ENCODE measurements at regions not wholly inside any gene's neighbourhood (a gene's known extent, or its start where the extent isn't known, plus 50 kb on each side); places are given as distances from the start of the nearest gene placed in this dataset.

- Histone ChIP-seq H3K4me2 (ENCODE audit: low read length) (no peak overlapping the region), H3K4me1 (ENCODE audit: control insufficient read depth in 1 of 2, insufficient read depth in 2 of 2, low read length in 2 of 2) (peaks cover 12 to 33% of the 10 kb centered on the region in 2 experiments), H3K9ac (ENCODE audit: low read length) (no peak overlapping the region), H2AFZ (ENCODE audit: low read depth, low read length, poor library complexity, severe bottlenecking) (peak overlapping the region; percentile 80), H4K20me1 (ENCODE audit: insufficient read depth) (no peaks in the 10 kb centered on the region), H3K4me3 (replicated peaks in 1 of 2; ENCODE audit: low read depth in 1 of 2, low read length in 2 of 2) (no peak overlapping the region), H3K36me3 (ENCODE audit: control insufficient read depth in 1 of 2, insufficient read depth in 2 of 2, low read length in 2 of 2) (no peaks in the 10 kb centered on the region), H3K27me3 (ENCODE audit: insufficient read depth, low read length) (no peaks in the 10 kb centered on the region), H3K9me2 (ENCODE audit: insufficient read depth) (no peaks in the 10 kb centered on the region), H3K79me2 (ENCODE audit: insufficient read depth, low read length) (no peaks in the 10 kb centered on the region), H3K27ac (ENCODE audit: low read depth, low read length) (no peak overlapping the region), H3K9me3 (ENCODE audit: control insufficient read depth in 1 of 2, insufficient read depth in 1 of 2, low read depth in 1 of 2, low read length in 2 of 2) (no peaks in the 10 kb centered on the region)
- intact Hi-C loops (cut with micrococcal nuclease): no loop called here
- ChIA-PET CTCF (no interaction called here), RAD21 (ENCODE audit: low non-redundant PET in 1 of 2, low total read pairs in 2 of 2, uncharacterized antibody in 2 of 2, unreplicated experiment in 2 of 2) (no interaction called here), POLR2A (no interaction called here)
- ATAC-seq (no peak), DNase-seq (ENCODE audit: low read depth, low spot score) (no peak)
- BruUV-seq (replicated peaks): no TSS peak
- TF ChIP-seq ZBTB33 (IDR thresholded peaks at IDR 0.05; ENCODE audit: extremely low read depth, insufficient replicate concordance, low read length) (no peak), SRF (IDR thresholded peaks at IDR 0.05; ENCODE audit: low read depth) (no peak), EZH2phosphoT487 (IDR thresholded peaks at IDR 0.05; ENCODE audit: borderline replicate concordance) (no peak), ELF1 (IDR thresholded peaks at IDR 0.05; ENCODE audit: borderline replicate concordance, low read depth) (no peak), SIN3A (IDR thresholded peaks at IDR 0.05; ENCODE audit: low read depth) (no peak)
These were observed 438.1 kb downstream of the BCKDHB start for GRCh38 chr6:80544555-80544954.

GRCh38 chr6:80543598-80544222 is 437.2 kb downstream of the BCKDHB start:
- ChIA-PET POLR2A (no interaction called here), CTCF (no interaction called here), RAD21 (ENCODE audit: low non-redundant PET in 1 of 2, low total read pairs in 2 of 2, uncharacterized antibody in 2 of 2, unreplicated experiment in 2 of 2) (no interaction called here)
- intact Hi-C loops (cut with micrococcal nuclease): no loop called here
- ATAC-seq (no peak), DNase-seq (ENCODE audit: low read depth, low spot score) (no peak)
- no peaks in the 10 kb centered on the region for H4K20me1 ChIP-seq (ENCODE audit: insufficient read depth)
- H3K9me3 ChIP-seq (ENCODE audit: control insufficient read depth in 1 of 2, insufficient read depth in 1 of 2, low read depth in 1 of 2, low read length in 2 of 2): no peaks in the 10 kb centered on the region
- peak overlapping the region; percentile 52 for H2AFZ ChIP-seq (ENCODE audit: low read depth, low read length, poor library complexity, severe bottlenecking)
- H3K4me1 ChIP-seq (ENCODE audit: control insufficient read depth in 1 of 2, insufficient read depth in 2 of 2, low read length in 2 of 2): peaks cover 12 to 33% of the 10 kb centered on the region in 2 experiments
- H3K9me2 ChIP-seq (ENCODE audit: insufficient read depth): no peaks in the 10 kb centered on the region
- 0 out of 2 replicates have a peak overlapping the region, but pooled peaks have one; percentile 3 for H3K4me2 ChIP-seq (ENCODE audit: low read length)
- H3K9ac ChIP-seq (ENCODE audit: low read length): no peak overlapping the region
- no peak overlapping the region for H3K27ac ChIP-seq (ENCODE audit: low read depth, low read length)
- TF ChIP-seq CTCF (IDR thresholded peaks at IDR 0.05 in 2 of 3, conservative IDR thresholded peaks at IDR 0.05 in 1 of 3; ENCODE audit: borderline replicate concordance in 1 of 3, insufficient read depth in 1 of 3, low read depth in 2 of 3, low read length in 2 of 3) (peak in 2 of 3 experiments; percentile 22 to 28; a peak in 1 of 6 replicates), SRF (IDR thresholded peaks at IDR 0.05; ENCODE audit: low read depth) (no peak)
- no peaks in the 10 kb centered on the region for H3K79me2 ChIP-seq (ENCODE audit: insufficient read depth, low read length)
- H3K4me3 ChIP-seq (replicated peaks in 1 of 2; ENCODE audit: low read depth in 1 of 2, low read length in 2 of 2): no peak overlapping the region
- BruUV-seq (replicated peaks): no TSS peak
- H3K27me3 ChIP-seq (ENCODE audit: insufficient read depth, low read length): no peaks in the 10 kb centered on the region
- H3K36me3 ChIP-seq (ENCODE audit: control insufficient read depth in 1 of 2, insufficient read depth in 2 of 2, low read length in 2 of 2): no peaks in the 10 kb centered on the region
